ENCODE measurements at regions not wholly inside any gene's neighbourhood (a gene's known extent, or its start where the extent isn't known, plus 50 kb on each side); places are given as distances from the start of the nearest gene placed in this dataset.

DNA sequence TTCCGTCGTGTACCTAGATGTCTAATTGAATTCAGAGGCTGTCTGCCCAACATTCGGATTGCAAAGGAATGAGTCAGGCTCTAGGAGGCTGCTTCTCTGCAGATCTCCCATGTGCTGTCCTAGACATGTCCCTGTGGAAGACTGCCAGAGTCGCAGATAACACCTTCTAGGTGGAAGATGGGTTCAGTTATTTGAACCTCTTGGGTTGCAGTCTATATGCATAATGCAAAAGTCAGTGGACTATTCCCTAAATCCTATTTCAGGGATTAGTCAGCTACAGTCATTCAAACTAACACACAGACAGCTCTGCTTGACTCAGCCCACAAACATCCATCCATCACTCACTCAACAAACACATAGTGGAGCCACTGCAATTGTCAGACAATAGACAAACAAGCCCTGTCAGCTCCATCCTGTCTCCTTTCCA is 300.0 kb upstream of the CTNNB1 start:
- WGBS, 2 experiments (ENCODE audit: extremely low coverage in 1 of 2, insufficient coverage in 1 of 2, insufficient read length in 1 of 2, insufficient replicate concordance in 2 of 2, low coverage in 1 of 2, low lambda C conversion rate in 2 of 2, missing lambda C conversion rate in 1 of 2): 85% methylated on average over 4 of the region's 4 CpGs; no CpG with 5 or more reads in 1 of the 2 experiments
- Histone ChIP-seq H3K4me1 (replicated peaks in 1 of 4; ENCODE audit: control insufficient read depth in 3 of 4, insufficient read depth in 4 of 4, low read length in 3 of 4) (no peaks in the 10 kb centered on the region), H3K79me2 (ENCODE audit: control insufficient read depth in 1 of 2, insufficient read depth in 2 of 2, low read length in 2 of 2) (no peaks in the 10 kb centered on the region), H2BK20ac (ENCODE audit: low read length) (no peak overlapping the region), H2BK120ac (replicated peaks; ENCODE audit: low read depth, low read length) (no peak overlapping the region), H4K91ac (replicated peaks; ENCODE audit: insufficient read length, low read length) (no peak overlapping the region), H3K79me1 (ENCODE audit: low read depth, low read length) (no peaks in the 10 kb centered on the region), H2BK12ac (ENCODE audit: low read depth, low read length) (no peak overlapping the region), H3K36me3 (ENCODE audit: control insufficient read depth in 2 of 4, insufficient read depth in 4 of 4, low read length in 3 of 4) (no peaks in the 10 kb centered on the region), H2BK15ac (ENCODE audit: low read length) (no peak overlapping the region), H3K27ac (ENCODE audit: low read depth, low read length) (no peak overlapping the region), H3K9ac (replicated peaks in 1 of 4; ENCODE audit: extremely low read depth in 1 of 4, low read depth in 3 of 4, low read length in 3 of 4) (no peak overlapping the region), H3K23ac (ENCODE audit: insufficient read length) (no peak overlapping the region), H2BK5ac (ENCODE audit: low read depth, low read length) (no peak overlapping the region), H3K14ac (ENCODE audit: insufficient read length) (no peak overlapping the region), H3K56ac (replicated peaks; ENCODE audit: insufficient read length, low read depth, low read length) (no peak overlapping the region), H2AK5ac (ENCODE audit: low read depth, low read length) (no peak overlapping the region), H4K8ac (ENCODE audit: extremely low read depth, insufficient read depth, low read length) (no peak overlapping the region), H3K4me2 (ENCODE audit: insufficient read depth in 1 of 2, low read depth in 2 of 2, low read length in 2 of 2) (no peak overlapping the region), H2AFZ (ENCODE audit: low read length) (no peak overlapping the region), H3K4me3 (ENCODE audit: extremely low read depth in 1 of 4, insufficient read depth in 2 of 4, low read depth in 3 of 4, low read length in 4 of 4) (no peak overlapping the region), H3K18ac (ENCODE audit: extremely low read depth, low read length) (no peak overlapping the region), H3K4ac (replicated peaks; ENCODE audit: insufficient read length, low read depth, low read length) (no peak overlapping the region), H3K9me3 (ENCODE audit: insufficient read depth in 2 of 2, low read depth in 1 of 2, low read length in 1 of 2) (no peaks in the 10 kb centered on the region), H3K27me3 (replicated peaks in 1 of 4; ENCODE audit: control insufficient read depth in 3 of 4, extremely low read depth in 1 of 4, insufficient read depth in 3 of 4, low read length in 3 of 4) (no peaks in the 10 kb centered on the region), H4K5ac (ENCODE audit: insufficient read length, low read depth, low read length) (no peak overlapping the region), H4K20me1 (replicated peaks in 1 of 2; ENCODE audit: control insufficient read depth in 1 of 2, insufficient read depth in 2 of 2, low read length in 2 of 2) (no peaks in the 10 kb centered on the region), H3K23me2 (ENCODE audit: low read depth, low read length) (no peaks in the 10 kb centered on the region)
- POLR2A ChIA-PET (ENCODE audit: partially characterized antibody): interaction anchor here (1.3 kb wide), 1 partner anchor 300 kb away, joined by 4 read pairs; the partner anchor contains the start of gene CTNNB1
- FAIRE-seq: no peak
- CTCF ChIA-PET (ENCODE audit: partially characterized antibody): interaction anchor here (1.1 to 1.9 kb wide), 3 partner anchors 27 to 216 kb away, joined by 3 to 7 read pairs (median 4); no protein-coding TSS in a partner anchor
- no peak for DNase-seq (ENCODE audit: low read depth in 1 of 2, low spot score in 2 of 2)
- no peak for TF ChIP-seq SIX5 (IDR thresholded peaks at IDR 0.05; ENCODE audit: low read depth, low read length)
- no peak for TF ChIP-seq RFX5 (IDR thresholded peaks at IDR 0.05; ENCODE audit: borderline replicate concordance, low read depth, low read length)
- TF ChIP-seq SP1 (IDR thresholded peaks at IDR 0.05; ENCODE audit: low read depth, low read length): no peak
- TF ChIP-seq HDAC6 (IDR thresholded peaks at IDR 0.05; ENCODE audit: low read depth, low read length): no peak
- no peak for TF ChIP-seq CHD2 (IDR thresholded peaks at IDR 0.05; ENCODE audit: low read length)
- no peak for TF ChIP-seq NRF1 (IDR thresholded peaks at IDR 0.05; ENCODE audit: low read depth, low read length)
- TF ChIP-seq MAFK (IDR thresholded peaks at IDR 0.05; ENCODE audit: low read depth, low read length): no peak
- TF ChIP-seq JUN (IDR thresholded peaks at IDR 0.05; ENCODE audit: low read depth, low read length): no peak
- TF ChIP-seq SAP30 (IDR thresholded peaks at IDR 0.05; ENCODE audit: insufficient read depth, insufficient replicate concordance, low read length): no peak
